ENCODE measurements at regions not wholly inside any gene's neighbourhood (a gene's known extent, or its start where the extent isn't known, plus 50 kb on each side); places are given as distances from the start of the nearest gene placed in this dataset.

GRCh38 chr2:15786003-15786654, 154.2 kb upstream of the MYCN start:
- TF ChIP-seq POLR2AphosphoS5 (IDR thresholded peaks at IDR 0.05) (no peak), CTCF (IDR thresholded peaks at IDR 0.05; ENCODE audit: poor library complexity, severe bottlenecking) (no peak)
